Mesenchymal stem cell (in vitro differentiated cells and primary cell): ENCODE measurements at regions not wholly inside any gene's neighbourhood (a gene's known extent, or its start where the extent isn't known, plus 50 kb on each side); places are given as distances from the start of the nearest gene placed in this dataset.
A peak's percentile ranks its signal among the peaks of the same experiment; 100 is the strongest.

Source experiments
- DNase-seq: peaks from one replicate; pipeline ENCODE4 v3.0.0-alpha.2; 2013
- H2AFZ ChIP-seq: one replicate; pipeline ENCODE4 v1.6.1; 2013; ENCODE audit warnings: low read depth, mild to moderate bottlenecking, control low read depth, inconsistent platforms, low read length, moderate library complexity
- H2AK5ac ChIP-seq: 2 replicates; pipeline ENCODE4 v1.6.1; 2013; ENCODE audit warnings: low read length, moderate library complexity, mild to moderate bottlenecking, inconsistent platforms; ENCODE audit not compliant: severe bottlenecking
- H2BK120ac ChIP-seq: one replicate; pipeline ENCODE4 v1.6.1; 2013; ENCODE audit warnings: low read depth, mild to moderate bottlenecking, inconsistent platforms, low read length, moderate library complexity
- H2BK12ac ChIP-seq, 2 experiments: one replicate each; pipeline ENCODE4 v1.6.1; 2013; ENCODE audit warnings: inconsistent platforms in 2 of 2, low read length in 2 of 2, mild to moderate bottlenecking in 2 of 2, moderate library complexity in 2 of 2, control low read depth in 1 of 2
- H2BK15ac ChIP-seq: one replicate; pipeline ENCODE4 v1.6.1; 2013; ENCODE audit warnings: mild to moderate bottlenecking, low read depth, inconsistent platforms; ENCODE audit not compliant: poor library complexity, severe bottlenecking
- H2BK5ac ChIP-seq: 2 replicates; pipeline ENCODE4 v1.6.1; 2013; ENCODE audit warnings: low read depth, mild to moderate bottlenecking, low read length, control low read depth, inconsistent platforms; ENCODE audit not compliant: poor library complexity, severe bottlenecking
- H3K14ac ChIP-seq, 2 experiments: one replicate each; pipeline ENCODE4 v1.6.1; 2013; ENCODE audit warnings: inconsistent platforms in 2 of 2, low read length in 2 of 2, control low read depth in 1 of 2, mild to moderate bottlenecking in 1 of 2, moderate library complexity in 1 of 2
- H3K18ac ChIP-seq, 2 experiments: one replicate each; pipeline ENCODE4 v1.6.1; 2013; ENCODE audit warnings: inconsistent platforms in 2 of 2, low read length in 2 of 2, control low read depth in 1 of 2, low read depth in 1 of 2, mild to moderate bottlenecking in 1 of 2
- H3K23ac ChIP-seq, 2 experiments: one replicate each; pipeline ENCODE4 v1.6.1; 2013; ENCODE audit warnings: inconsistent platforms in 2 of 2, low read length in 2 of 2, mild to moderate bottlenecking in 2 of 2, moderate library complexity in 2 of 2, control low read depth in 1 of 2
- H3K27ac ChIP-seq: 2 replicates; pipeline ENCODE4 v1.5.1; 2013; ENCODE audit warnings: mild to moderate bottlenecking, moderate library complexity, low read length, control low read depth, inconsistent platforms; ENCODE audit not compliant: poor library complexity, severe bottlenecking
- H3K27me3 ChIP-seq, 2 experiments: 2 replicates each; pipeline versions ENCODE4 v1.6.1 to v1.7.0; 2013; ENCODE audit warnings: low read length in 2 of 2, mild to moderate bottlenecking in 2 of 2, moderate library complexity in 2 of 2, control low read depth in 1 of 2, inconsistent platforms in 1 of 2; ENCODE audit not compliant: control insufficient read depth in 1 of 2, insufficient read depth in 1 of 2
- H3K36me3 ChIP-seq, 2 experiments: 2 replicates each; pipeline versions ENCODE4 v1.6.1 to v1.7.0; 2013; ENCODE audit warnings: low read length in 2 of 2, control low read depth in 1 of 2, inconsistent platforms in 1 of 2, low read depth in 1 of 2, mild to moderate bottlenecking in 1 of 2; ENCODE audit not compliant: insufficient read depth in 2 of 2, control insufficient read depth in 1 of 2
- H3K4ac ChIP-seq, 2 experiments: one replicate each; pipeline ENCODE4 v1.6.1; 2013; ENCODE audit warnings: inconsistent platforms in 2 of 2, low read length in 2 of 2, mild to moderate bottlenecking in 2 of 2, moderate library complexity in 2 of 2, control low read depth in 1 of 2, low read depth in 1 of 2
- H3K4me1 ChIP-seq: 2 replicates; pipeline ENCODE4 v1.6.1; 2013; ENCODE audit warnings: low read depth, low read length, control low read depth; ENCODE audit not compliant: control insufficient read depth, insufficient read depth
- H3K4me2 ChIP-seq: 2 replicates; pipeline ENCODE4 v1.6.1; 2013; ENCODE audit warnings: low read length, mild to moderate bottlenecking, inconsistent platforms; ENCODE audit not compliant: poor library complexity, severe bottlenecking
- H3K4me3 ChIP-seq, 2 experiments: 2 replicates each; pipeline versions ENCODE4 v1.5.1 to v1.7.0; 2013; ENCODE audit warnings: low read length in 2 of 2, mild to moderate bottlenecking in 2 of 2, control low read depth in 1 of 2, low read depth in 1 of 2; ENCODE audit not compliant: insufficient read depth in 1 of 2
- H3K79me1 ChIP-seq: replicated peaks from 2 replicates; pipeline ENCODE4 v1.6.1; 2013; ENCODE audit warnings: mild to moderate bottlenecking, control low read depth, low read length, inconsistent platforms; ENCODE audit not compliant: poor library complexity, severe bottlenecking
- H3K9ac ChIP-seq: 2 replicates; pipeline ENCODE4 v1.7.0; 2013; ENCODE audit warnings: mild to moderate bottlenecking, low read length, moderate library complexity
- H3K9me3 ChIP-seq: 2 replicates; pipeline ENCODE4 v1.7.0; 2013; ENCODE audit warnings: mild to moderate bottlenecking, low read length; ENCODE audit not compliant: control insufficient read depth
- H4K8ac ChIP-seq: one replicate; pipeline ENCODE4 v1.6.1; 2013; ENCODE audit warnings: inconsistent platforms, mild to moderate bottlenecking, low read length, moderate library complexity
- H4K91ac ChIP-seq: one replicate; pipeline ENCODE4 v1.6.1; 2013; ENCODE audit warnings: mild to moderate bottlenecking, low read length, inconsistent platforms
- WGBS: methylation state at CpG from one replicate; pipeline ENCODE4 v1.1.7; 2013; ENCODE audit warnings: mixed read lengths; 5-methylcytosine and 5-hydroxymethylcytosine counted together

GRCh38 chr12:132436791-132437251, 53.1 kb upstream of the FBRSL1 start:
- Histone ChIP-seq H3K27ac (no peak overlapping the region), H3K4me2 (no peak overlapping the region), H2BK120ac (no peak overlapping the region), H3K4ac (no peak overlapping the region), H3K27me3 (peaks cover 49 to 69% of the 10 kb centered on the region in 2 experiments), H3K14ac (no peak overlapping the region), H3K23ac (no peak overlapping the region), H3K36me3 (no peaks in the 10 kb centered on the region), H3K4me1 (peaks cover 8% of the 10 kb centered on the region), H3K4me3 (no peak overlapping the region), H2BK12ac (no peak overlapping the region), H2AFZ (no peak overlapping the region), H2BK15ac (no peak overlapping the region), H2BK5ac (no peak overlapping the region), H2AK5ac (no peak overlapping the region), H3K9me3 (no peaks in the 10 kb centered on the region), H3K79me1 (no peaks in the 10 kb centered on the region), H4K8ac (no peak overlapping the region), H3K9ac (no peak overlapping the region), H3K18ac (no peak overlapping the region), H4K91ac (no peak overlapping the region)
- 76% methylated on average over 16 of the region's 17 CpGs for WGBS
- DNase-seq, result no peak

DNA sequence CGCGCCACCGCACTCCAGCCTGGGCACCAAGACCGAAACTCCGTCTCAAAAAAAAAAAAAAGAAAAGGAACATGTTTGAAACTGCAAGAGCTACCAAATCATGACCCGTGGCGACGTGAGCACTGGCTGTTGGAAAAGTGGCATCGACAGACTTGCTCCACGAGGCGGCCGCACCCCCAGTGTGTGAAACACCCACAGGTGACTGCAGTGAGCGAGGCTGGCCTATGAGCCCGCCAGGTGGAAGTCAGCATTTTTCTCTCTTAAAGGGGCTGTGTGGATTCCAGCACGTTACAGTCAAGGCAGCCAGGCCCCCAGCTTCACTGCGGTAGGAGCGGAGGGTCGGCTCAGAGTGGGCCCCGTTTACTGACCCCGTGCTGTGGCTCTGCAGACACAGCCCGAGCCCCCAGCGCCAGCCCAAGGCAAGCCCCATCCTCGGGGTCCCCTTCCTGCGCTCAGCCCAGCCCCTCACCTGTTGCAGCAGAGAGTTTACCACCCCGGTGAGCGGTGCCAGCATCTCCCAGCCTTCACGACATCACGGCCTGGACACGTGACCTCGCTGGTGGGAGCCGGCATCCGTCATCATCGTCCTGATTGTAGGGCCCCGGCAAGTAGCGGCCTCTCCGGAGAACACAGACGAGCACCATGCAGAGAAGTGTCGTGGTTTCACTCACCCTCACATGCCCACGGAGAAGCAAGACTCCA, 54.3 kb upstream of the FBRSL1 start:
- H4K91ac ChIP-seq, result no peak overlapping the region
- no peaks in the 10 kb centered on the region for H3K36me3 ChIP-seq
- H3K4ac ChIP-seq, result no peak overlapping the region
- no peaks in the 10 kb centered on the region for H3K79me1 ChIP-seq
- H4K8ac ChIP-seq, result no peak overlapping the region
- H3K9me3 ChIP-seq, result no peaks in the 10 kb centered on the region
- H3K18ac ChIP-seq, result no peak overlapping the region
- H3K27ac ChIP-seq, result no peak overlapping the region
- H2BK15ac ChIP-seq, result no peak overlapping the region
- DNase-seq, result no peak
- peaks cover 8% of the 10 kb centered on the region for H3K4me1 ChIP-seq
- H3K4me2 ChIP-seq, result no peak overlapping the region
- H2AK5ac ChIP-seq, result no peak overlapping the region
- H2BK5ac ChIP-seq, result no peak overlapping the region
- H3K27me3 ChIP-seq, result peaks cover 40 to 75% of the 10 kb centered on the region in 2 experiments
- H3K14ac ChIP-seq, result no peak overlapping the region
- H2AFZ ChIP-seq, result no peak overlapping the region
- no peak overlapping the region for H3K23ac ChIP-seq
- H3K9ac ChIP-seq, result no peak overlapping the region
- 88% methylated on average over 39 of the region's 39 CpGs for WGBS
- H2BK120ac ChIP-seq, result no peak overlapping the region
- H3K4me3 ChIP-seq, result no peak overlapping the region
- no peak overlapping the region for H2BK12ac ChIP-seq

DNA sequence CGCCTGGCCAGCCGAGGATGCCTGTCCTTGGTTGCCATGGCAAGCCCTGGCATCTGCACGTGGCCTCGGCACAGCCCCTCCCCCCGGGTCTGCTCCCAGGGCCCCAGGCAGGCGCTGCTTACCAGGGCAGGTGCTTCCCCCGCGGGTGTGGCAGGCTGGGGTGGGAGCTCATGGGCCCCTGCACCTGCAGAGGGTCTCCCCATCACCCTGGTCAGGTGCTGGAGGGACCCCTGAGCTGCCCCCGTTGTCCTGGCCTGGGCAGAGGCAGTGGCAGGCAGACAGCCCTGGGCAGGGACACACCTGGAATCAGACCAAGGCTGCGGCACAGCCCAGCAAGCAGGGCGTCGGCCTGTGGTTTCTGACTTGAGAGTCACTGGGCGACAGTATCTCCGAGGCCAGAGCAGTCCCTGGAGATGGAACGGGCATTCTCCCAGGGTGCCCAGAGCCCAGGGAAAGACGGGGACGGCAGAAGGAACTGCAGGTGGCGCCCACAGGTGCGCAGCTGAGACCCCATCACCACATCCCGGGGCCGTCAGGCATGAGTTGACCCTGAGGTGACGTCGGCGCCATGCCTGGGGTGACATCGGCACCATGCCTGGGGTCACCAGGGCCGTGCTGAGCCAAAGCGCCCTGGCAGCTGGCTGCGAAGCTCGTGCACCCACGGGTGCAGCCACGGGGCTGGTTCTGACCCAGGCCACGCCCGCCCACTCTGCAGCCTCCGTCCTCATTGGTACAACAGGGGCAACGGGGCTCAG, 56.1 kb upstream of the FBRSL1 start:
- Histone ChIP-seq H3K36me3 (no peaks in the 10 kb centered on the region), H2BK15ac (no peak overlapping the region), H2AFZ (no peak overlapping the region), H3K27me3 (peaks cover 44 to 90% of the 10 kb centered on the region in 2 experiments), H2BK120ac (no peak overlapping the region), H2AK5ac (no peak overlapping the region), H4K91ac (no peak overlapping the region), H3K27ac (no peak overlapping the region), H3K9me3 (no peaks in the 10 kb centered on the region), H3K18ac (no peak overlapping the region), H3K4me1 (peaks cover 15% of the 10 kb centered on the region), H4K8ac (no peak overlapping the region), H3K23ac (no peak overlapping the region), H2BK5ac (no peak overlapping the region), H2BK12ac (no peak overlapping the region), H3K14ac (no peak overlapping the region), H3K4me3 (no peak overlapping the region), H3K79me1 (no peaks in the 10 kb centered on the region), H3K9ac (no peak overlapping the region), H3K4me2 (no peak overlapping the region), H3K4ac (no peak overlapping the region)
- 85% methylated on average over 35 of the region's 35 CpGs for WGBS
- no peak for DNase-seq

DNA sequence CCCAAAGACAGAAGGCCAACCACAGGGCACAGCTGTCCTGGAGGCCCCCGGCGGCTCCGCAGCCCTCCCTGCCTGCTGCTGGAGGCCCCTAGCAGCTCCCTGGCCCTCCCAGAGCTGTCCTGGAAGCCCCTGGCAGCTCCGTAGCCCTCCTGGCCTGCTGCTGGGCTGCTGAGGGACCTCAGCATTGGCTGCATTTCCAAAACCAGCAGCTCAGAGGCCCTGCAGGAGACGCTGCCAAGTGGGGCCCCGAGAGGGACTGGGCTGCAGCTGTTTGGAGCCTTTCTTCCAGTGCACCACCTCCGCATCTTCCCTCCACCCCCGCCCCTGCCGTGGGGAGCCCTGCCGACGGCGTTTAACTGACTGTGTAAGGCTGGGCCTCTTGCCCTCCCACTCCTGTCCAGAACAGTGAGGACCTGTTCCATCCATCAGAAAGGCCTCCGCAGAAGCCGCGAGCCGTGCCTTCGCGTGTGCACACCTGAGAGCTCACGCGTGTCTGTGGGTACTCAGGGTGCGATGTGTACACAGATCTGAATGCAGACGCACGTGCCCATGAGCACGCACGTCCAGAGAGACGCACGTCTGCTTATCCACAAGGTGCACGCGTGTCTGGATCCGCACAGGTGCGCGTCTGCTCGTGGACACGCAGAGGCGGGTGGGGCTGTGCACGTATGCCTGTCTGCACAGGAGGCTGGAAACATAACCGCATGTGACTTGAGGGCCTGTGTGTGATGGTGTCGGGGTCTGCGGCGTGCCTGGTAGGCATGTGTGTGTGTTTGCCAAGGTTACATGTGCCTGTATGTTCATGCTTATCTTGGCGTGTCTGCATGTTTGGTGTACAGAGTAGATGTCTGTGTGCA, 57.0 kb upstream of the FBRSL1 start:
- Histone ChIP-seq H3K4me1 (peaks cover 15% of the 10 kb centered on the region), H3K36me3 (no peaks in the 10 kb centered on the region), H3K79me1 (no peaks in the 10 kb centered on the region), H2AFZ (no peak overlapping the region), H4K8ac (peak overlapping the region; percentile 20), H3K9me3 (no peaks in the 10 kb centered on the region), H4K91ac (peak overlapping the region; percentile 47), H2BK15ac (no peak overlapping the region), H2BK12ac (no peak overlapping the region), H2BK5ac (no peak overlapping the region), H3K27ac (no peak overlapping the region), H3K4ac (no peak overlapping the region), H2BK120ac (no peak overlapping the region), H3K14ac (no peak overlapping the region), H3K23ac (no peak overlapping the region), H3K18ac (no peak overlapping the region), H3K9ac (no peak overlapping the region), H2AK5ac (no peak overlapping the region), H3K4me2 (no peak overlapping the region), H3K4me3 (no peak overlapping the region), H3K27me3 (peaks cover 52 to 92% of the 10 kb centered on the region in 2 experiments)
- WGBS, result 89% methylated on average over 41 of the region's 41 CpGs
- no peak for DNase-seq
